A673 (cell line): ENCODE measurements at regions not wholly inside any gene's neighbourhood (a gene's known extent, or its start where the extent isn't known, plus 50 kb on each side); places are given as distances from the start of the nearest gene placed in this dataset.

Experiments used
- BruUV-seq: library from RNA; stranded (reverse); fragments of 400-500 nt; replicated peaks from 2 replicates; lab custom pipeline; 2021; lab: Mats Ljungman, UMichigan
- CTCF ChIA-PET: fragments of 300-600 bp; sonication (Branson Sonifier 250); formaldehyde crosslinking; loops from one replicate; lab custom pipeline; 2022; ENCODE audit warnings: antibody characterized with exemption; lab: Charles Lee
- POLR2A ChIA-PET: fragments of 300-600 bp; sonication (Branson Sonifier 250); formaldehyde crosslinking; loops from one replicate; lab custom pipeline; 2022; ENCODE audit warnings: antibody characterized with exemption; ENCODE audit not compliant: low non-redundant PET; lab: Charles Lee
- DNase-seq: peaks from one replicate; pipeline ENCODE4 v3.0.0-alpha.2; 2015; ENCODE audit warnings: low spot score
- H3K27ac ChIP-seq: fragments of 200-600 bp; sonication (generic); 2 replicates; pipeline ENCODE4 v1.5.1; 2016; ENCODE audit warnings: mixed run types, low read depth, mild to moderate bottlenecking, mixed read lengths, antibody characterized with exemption, low read length; ENCODE audit not compliant: poor library complexity, severe bottlenecking
- H3K27me3 ChIP-seq: fragments of 200-600 bp; sonication (generic); replicated peaks from 2 replicates; pipeline ENCODE4 v1.6.1; 2017; ENCODE audit warnings: mixed run types, low read depth, mild to moderate bottlenecking, mixed read lengths, antibody characterized with exemption, low read length; ENCODE audit not compliant: insufficient read depth, poor library complexity
- H3K36me3 ChIP-seq: fragments of 200-600 bp; sonication (generic); 2 replicates; pipeline ENCODE4 v1.6.1; 2016; ENCODE audit warnings: mixed run types, mild to moderate bottlenecking, mixed read lengths, antibody characterized with exemption, low read length; ENCODE audit not compliant: insufficient read depth, poor library complexity, severe bottlenecking
- H3K4me1 ChIP-seq: fragments of 200-600 bp; sonication (generic); 2 replicates; pipeline ENCODE4 v1.6.1; 2017; ENCODE audit warnings: mixed run types, mild to moderate bottlenecking, mixed read lengths, antibody characterized with exemption, low read length; ENCODE audit not compliant: insufficient read depth, poor library complexity, severe bottlenecking
- H3K4me3 ChIP-seq: fragments of 200-600 bp; sonication (generic); 2 replicates; pipeline ENCODE4 v1.5.1; 2016; ENCODE audit warnings: low read depth, mixed run types, mild to moderate bottlenecking, mixed read lengths, low read length; ENCODE audit not compliant: poor library complexity, severe bottlenecking
- H3K9me3 ChIP-seq: fragments of 200-600 bp; sonication (generic); 2 replicates; pipeline ENCODE4 v1.6.1; 2016; ENCODE audit warnings: mixed run types, low read depth, mild to moderate bottlenecking, mixed read lengths, antibody characterized with exemption, low read length; ENCODE audit not compliant: poor library complexity, severe bottlenecking
- CTCF ChIP-seq: fragments of 300-800, 200-600 bp; sonication (generic); conservative IDR thresholded peaks from 2 replicates; pipeline ENCODE4 v1.5.1; 2017; ENCODE audit warnings: low read depth, mild to moderate bottlenecking, antibody characterized with exemption, low read length, moderate library complexity, mixed read lengths
- EZH2 ChIP-seq: fragments of 200-600 bp; sonication (generic); IDR thresholded peaks from 2 replicates; pipeline ENCODE4 v1.6.1; 2017; ENCODE audit warnings: borderline replicate concordance, low read depth, mild to moderate bottlenecking, mixed read lengths, antibody characterized with exemption, low read length; ENCODE audit not compliant: poor library complexity, severe bottlenecking
- intact Hi-C: fragments of 100-400 bp; cut with micrococcal nuclease; formaldehyde crosslinking; loops from one replicate; pipeline ENCODE4 v1.10.0; 2022; ENCODE audit not compliant: unreplicated experiment

- POLR2A ChIA-PET: no interaction called here
- Histone ChIP-seq H3K9me3 (no peaks in the 10 kb centered on the region), H3K36me3 (no peaks in the 10 kb centered on the region)
These were observed 73.3 kb downstream of the CXCL12 start for GRCh38 chr10:44311563-44312051.

GRCh38 chr10:44310762-44311562 lies 73.9 kb downstream of the CXCL12 start:
- H3K27me3 ChIP-seq: no peaks in the 10 kb centered on the region
- H3K9me3 ChIP-seq: no peaks in the 10 kb centered on the region
- ChIA-PET CTCF (no interaction called here), POLR2A (no interaction called here)
- no peaks in the 10 kb centered on the region for H3K4me1 ChIP-seq
- intact Hi-C loops: loop anchor here (5.0 kb wide), 1 partner anchor 619 kb away; no protein-coding TSS in a partner anchor
- DNase-seq: peak; percentile 47
- no peak overlapping the region for H3K27ac ChIP-seq
- no TSS peak for BruUV-seq
- TF ChIP-seq CTCF (peak; percentile 64), EZH2 (no peak)
- H3K4me3 ChIP-seq: no peak overlapping the region
- no peaks in the 10 kb centered on the region for H3K36me3 ChIP-seq

More at GRCh38 chr10:44311563-44312051, 73.3 kb downstream of the CXCL12 start:
- no peak overlapping the region for H3K27ac ChIP-seq
- no peak for TF ChIP-seq CTCF
- intact Hi-C loops: loop anchor here (5.0 kb wide), 1 partner anchor 619 kb away; no protein-coding TSS in a partner anchor
- no peak for DNase-seq
- no peaks in the 10 kb centered on the region for H3K4me1 ChIP-seq
- H3K4me3 ChIP-seq: no peak overlapping the region
- no TSS peak for BruUV-seq
- H3K27me3 ChIP-seq: no peaks in the 10 kb centered on the region
- CTCF ChIA-PET: no interaction called here

- H3K4me1 ChIP-seq: no peaks in the 10 kb centered on the region
- BruUV-seq: no TSS peak
- no peak for DNase-seq
- ChIA-PET CTCF (no interaction called here), POLR2A (no interaction called here)
- no peaks in the 10 kb centered on the region for H3K36me3 ChIP-seq
- H3K27ac ChIP-seq: no peak overlapping the region
- no peak overlapping the region for H3K4me3 ChIP-seq
- no peaks in the 10 kb centered on the region for H3K27me3 ChIP-seq
- TF ChIP-seq EZH2 (no peak), CTCF (no peak)
- H3K9me3 ChIP-seq: no peaks in the 10 kb centered on the region
- intact Hi-C loops: loop anchor here (5.0 to 10.0 kb wide), 2 partner anchors 618 to 635 kb away; no protein-coding TSS in a partner anchor
These were observed 74.7 kb downstream of the CXCL12 start for GRCh38 chr10:44309939-44310761.
